PC-9 (cell line): ENCODE measurements at regions not wholly inside any gene's neighbourhood (a gene's known extent, or its start where the extent isn't known, plus 50 kb on each side); places are given as distances from the start of the nearest gene placed in this dataset.

Experiments used
- BruUV-seq: library from RNA; stranded (reverse); fragments of 400-500 nt; replicated peaks from 2 replicates; lab custom pipeline; 2021; lab: Mats Ljungman, UMichigan
- CTCF ChIA-PET: fragments of 300-600 bp; sonication (Branson Sonifier 250); formaldehyde crosslinking; loops from one replicate; lab custom pipeline; 2022; ENCODE audit warnings: antibody characterized with exemption; lab: Charles Lee
- POLR2A ChIA-PET: fragments of 300-600 bp; sonication (Branson Sonifier 250); formaldehyde crosslinking; loops from one replicate; lab custom pipeline; 2022; ENCODE audit warnings: antibody characterized with exemption; ENCODE audit not compliant: unreplicated experiment; lab: Charles Lee
- DNase-seq, 2 experiments: peaks; one replicate each; pipeline versions ENCODE4 v3.0.0 to v3.0.0-alpha.2; 2015 to 2022; ENCODE audit warnings: mixed read lengths in 1 of 2
- H2AFZ ChIP-seq: fragments of 200-600 bp; sonication (generic); 2 replicates; pipeline ENCODE4 v1.8.1; 2017; ENCODE audit warnings: antibody characterized with exemption
- H3F3A ChIP-seq: fragments of 200-600 bp; sonication (generic); 2 replicates; pipeline ENCODE4 v1.8.1; 2017; ENCODE audit warnings: antibody characterized with exemption, mild to moderate bottlenecking, low read depth; ENCODE audit not compliant: insufficient read depth
- H3K27ac ChIP-seq: fragments of 200-600 bp; sonication (generic); 2 replicates; pipeline ENCODE4 v1.6.1; 2016; ENCODE audit warnings: mixed run types
- H3K27me3 ChIP-seq: fragments of 200-600 bp; sonication (generic); 2 replicates; pipeline ENCODE4 v1.6.1; 2016; ENCODE audit warnings: low read depth, mixed run types; ENCODE audit not compliant: insufficient read depth
- H3K36me3 ChIP-seq: fragments of 200-600 bp; sonication (generic); 2 replicates; pipeline ENCODE4 v1.6.1; 2016; ENCODE audit warnings: low read depth, mixed run types
- H3K4me1 ChIP-seq: fragments of 200-600 bp; sonication (generic); replicated peaks from 2 replicates; pipeline ENCODE4 v1.6.1; 2016; ENCODE audit warnings: mixed run types; ENCODE audit not compliant: insufficient read depth
- H3K4me2 ChIP-seq: fragments of 200-600 bp; sonication (generic); 2 replicates; pipeline ENCODE4 v1.6.1; 2017; ENCODE audit warnings: mixed run types
- H3K4me3 ChIP-seq: fragments of 200-600 bp; sonication (generic); 2 replicates; pipeline ENCODE4 v1.6.1; 2016; ENCODE audit warnings: mixed run types
- H3K79me2 ChIP-seq: fragments of 200-600 bp; sonication (generic); 2 replicates; pipeline ENCODE4 v1.6.1; 2017; ENCODE audit warnings: low read depth, mixed run types
- H3K9me2 ChIP-seq: fragments of 200-600 bp; sonication (generic); 2 replicates; pipeline ENCODE4 v1.8.1; 2017; ENCODE audit warnings: mild to moderate bottlenecking; ENCODE audit not compliant: insufficient read depth
- H3K9me3 ChIP-seq: fragments of 200-600 bp; sonication (generic); 2 replicates; pipeline ENCODE4 v1.8.1; 2016; ENCODE audit warnings: low read depth; ENCODE audit not compliant: insufficient read depth
- H4K20me1 ChIP-seq: fragments of 200-600 bp; sonication (generic); 2 replicates; pipeline ENCODE4 v1.8.1; 2017; ENCODE audit not compliant: insufficient read depth
- CTCF ChIP-seq: fragments of 200-600 bp; sonication (generic); conservative IDR thresholded peaks from 2 replicates; pipeline ENCODE4 v1.6.1; 2017; ENCODE audit warnings: mixed run types, antibody characterized with exemption, mild to moderate bottlenecking, moderate library complexity
- EZH2 ChIP-seq: fragments of 200-600 bp; sonication (generic); IDR thresholded peaks from 2 replicates; pipeline ENCODE4 v1.8.0; 2017; ENCODE audit warnings: antibody characterized with exemption, low read depth
- intact Hi-C: fragments of 100-400 bp; cut with micrococcal nuclease; formaldehyde crosslinking; loops from one replicate; pipeline ENCODE4 v1.10.0; 2022; ENCODE audit not compliant: unreplicated experiment

- POLR2A ChIA-PET: interaction anchor here (0.6 to 0.7 kb wide), 2 partner anchors 57 to 608 kb away, joined by 3 to 5 read pairs; no protein-coding TSS in a partner anchor
These were observed 70.0 kb upstream of the RAD23B start for GRCh38 chr9:107213080-107213479.

GRCh38 chr9:107213561-107214028 is 69.5 kb upstream of the RAD23B start:
- Histone ChIP-seq H3F3A (peaks cover 10% of the 10 kb centered on the region), H4K20me1 (no peaks in the 10 kb centered on the region), H2AFZ (0 out of 2 replicates have a peak overlapping the region, but pooled peaks have one; percentile 3), H3K4me2 (peak overlapping the region; percentile 18; the same call in 1 of the 2 replicates), H3K4me1 (peaks cover 17% of the 10 kb centered on the region), H3K27ac (peak overlapping the region; percentile 40), H3K9me3 (no peaks in the 10 kb centered on the region; the same call in none of the 2 replicates), H3K36me3 (no peaks in the 10 kb centered on the region), H3K4me3 (no peak overlapping the region), H3K9me2 (no peaks in the 10 kb centered on the region), H3K79me2 (no peaks in the 10 kb centered on the region), H3K27me3 (no peaks in the 10 kb centered on the region)
- BruUV-seq: no TSS peak
- intact Hi-C loops: no loop called here
- peak; percentile 37 to 72 for DNase-seq
- CTCF ChIA-PET: no interaction called here
- TF ChIP-seq EZH2 (no peak), CTCF (no peak)
- POLR2A ChIA-PET: interaction anchor here (0.6 to 0.7 kb wide), 5 partner anchors 56 to 1895 kb away, joined by 3 to 6 read pairs (median 4); no protein-coding TSS in a partner anchor

More at GRCh38 chr9:107213080-107213479, 70.0 kb upstream of the RAD23B start:
- CTCF ChIA-PET: no interaction called here
- TSS peak; percentile 65 for BruUV-seq
- H3F3A ChIP-seq: peaks cover 10% of the 10 kb centered on the region
- no peaks in the 10 kb centered on the region for H4K20me1 ChIP-seq
- peak overlapping the region; percentile 40; the same call in 1 of the 2 replicates for H3K27ac ChIP-seq
- H2AFZ ChIP-seq: no peak overlapping the region
- intact Hi-C loops: no loop called here
- DNase-seq: peak; percentile 8 to 41
- no peaks in the 10 kb centered on the region for H3K27me3 ChIP-seq
- H3K79me2 ChIP-seq: no peaks in the 10 kb centered on the region
- H3K4me1 ChIP-seq: peaks cover 17% of the 10 kb centered on the region
- no peak overlapping the region for H3K4me3 ChIP-seq
- no peaks in the 10 kb centered on the region for H3K36me3 ChIP-seq
- H3K4me2 ChIP-seq: no peak overlapping the region
- H3K9me3 ChIP-seq: no peaks in the 10 kb centered on the region; the same call in none of the 2 replicates
- TF ChIP-seq CTCF (no peak), EZH2 (no peak)
- H3K9me2 ChIP-seq: no peaks in the 10 kb centered on the region

- Histone ChIP-seq H3K4me2 (no peak overlapping the region), H3K79me2 (no peaks in the 10 kb centered on the region), H4K20me1 (no peaks in the 10 kb centered on the region), H3K9me3 (no peaks in the 10 kb centered on the region; the same call in none of the 2 replicates), H3K27ac (peak overlapping the region; percentile 40; the same call in 1 of the 2 replicates), H3K4me3 (no peak overlapping the region), H3K9me2 (no peaks in the 10 kb centered on the region), H2AFZ (no peak overlapping the region), H3F3A (peaks cover 10% of the 10 kb centered on the region), H3K27me3 (no peaks in the 10 kb centered on the region), H3K36me3 (no peaks in the 10 kb centered on the region), H3K4me1 (peaks cover 17% of the 10 kb centered on the region)
- DNase-seq: no peak
- POLR2A ChIA-PET: interaction anchor here (0.6 to 0.7 kb wide), 2 partner anchors 840 to 1894 kb away, joined by 4 to 6 read pairs; no protein-coding TSS in a partner anchor
- intact Hi-C loops: no loop called here
- CTCF ChIA-PET: no interaction called here
- BruUV-seq: no TSS peak
- TF ChIP-seq EZH2 (no peak), CTCF (no peak)
These were observed 68.7 kb upstream of the RAD23B start for GRCh38 chr9:107214381-107214780.
